Fibroblast of mammary gland (primary cell): ENCODE measurements at regions not wholly inside any gene's neighbourhood (a gene's known extent, or its start where the extent isn't known, plus 50 kb on each side); places are given as distances from the start of the nearest gene placed in this dataset.

Source experiments
- DNase-seq: peaks from one replicate; pipeline ENCODE4 v3.0.0-alpha.2; 2010; ENCODE audit warnings: low read depth
- H3K4me3 ChIP-seq: 2 replicates; pipeline ENCODE4 v1.5.1; 2011; ENCODE audit warnings: low read depth, mild to moderate bottlenecking, low read length, moderate library complexity; ENCODE audit not compliant: control insufficient read depth
- CTCF ChIP-seq: conservative IDR thresholded peaks from 2 replicates; pipeline ENCODE4 v1.5.1; 2011; ENCODE audit warnings: low read depth, low read length, inconsistent platforms; ENCODE audit not compliant: control insufficient read depth, insufficient read depth

- peak; percentile 6 for TF ChIP-seq CTCF
- H3K4me3 ChIP-seq: no peak overlapping the region
- peak; percentile 94 for DNase-seq
These were observed 217.3 kb upstream of the HS6ST1 start for GRCh38 chr2:128535953-128536352.

- peak; percentile 97 for DNase-seq
- TF ChIP-seq CTCF: no peak
- H3K4me3 ChIP-seq: no peak overlapping the region
These were observed 218.4 kb upstream of the HS6ST1 start for GRCh38 chr2:128536925-128537620.

- TF ChIP-seq CTCF: no peak
- H3K4me3 ChIP-seq: no peak overlapping the region
- DNase-seq: no peak
These were observed 219.0 kb upstream of the HS6ST1 start for GRCh38 chr2:128537646-128538045.

GRCh38 chr2:128538396-128538795, 219.7 kb upstream of the HS6ST1 start:
- no peak for TF ChIP-seq CTCF
- H3K4me3 ChIP-seq: no peak overlapping the region
- DNase-seq: no peak

- no peak for TF ChIP-seq CTCF
- DNase-seq: no peak
- no peak overlapping the region for H3K4me3 ChIP-seq
These were observed 222.0 kb upstream of the HS6ST1 start for GRCh38 chr2:128540670-128541069.

DNA sequence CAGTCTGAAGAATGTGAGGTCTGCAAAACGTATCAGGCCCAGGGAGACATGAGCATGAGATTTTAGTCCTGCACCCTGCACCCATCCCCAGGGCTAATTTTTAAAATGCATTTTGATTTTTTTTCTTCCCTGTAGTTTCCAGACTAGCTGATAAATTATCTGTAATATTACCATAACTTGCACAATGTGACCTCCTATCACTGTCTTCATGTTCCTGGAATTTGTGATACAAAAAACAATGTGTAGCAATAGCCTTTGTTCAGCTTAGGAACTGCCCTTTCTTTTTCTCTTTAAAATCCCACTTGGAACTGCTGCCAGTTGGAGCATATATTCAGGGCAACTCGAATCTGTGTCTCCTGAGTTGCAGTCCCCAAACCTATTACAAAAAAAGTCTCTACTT, 222.8 kb upstream of the HS6ST1 start:
- TF ChIP-seq CTCF: no peak
- H3K4me3 ChIP-seq: no peak overlapping the region
- no peak for DNase-seq

- no peak for TF ChIP-seq CTCF
- H3K4me3 ChIP-seq: no peak overlapping the region
- DNase-seq: no peak
These were observed 224.4 kb upstream of the HS6ST1 start for GRCh38 chr2:128543036-128543435.
